T47D (cell line): ENCODE measurements at regions not wholly inside any gene's neighbourhood (a gene's known extent, or its start where the extent isn't known, plus 50 kb on each side); places are given as distances from the start of the nearest gene placed in this dataset.

Source experiments
- DNase-seq, 2 experiments: peaks; one replicate each; pipeline versions ENCODE4 v3.0.0 to v3.0.0-alpha.2; 2011 to 2012; ENCODE audit warnings: low read depth in 1 of 2, low spot score in 1 of 2
- JUND ChIP-seq: IDR thresholded peaks from 2 replicates; pipeline ENCODE4 v1.6.1; 2012; ENCODE audit warnings: low read depth
- in situ Hi-C: cut with HindIII; loops from 2 replicates; pipeline ENCODE4 v1.10.0; 2016; ENCODE audit warnings: low sequenced_read_pairs, low pct_unique_long_range_greater_than_20kb

GRCh38 chr11:69230856-69231425 lies 63.0 kb upstream of the MYEOV start:
- in situ Hi-C loops: no loop called here
- no peak for DNase-seq
- TF ChIP-seq JUND: no peak

GRCh38 chr11:69231466-69232018 lies 62.4 kb upstream of the MYEOV start:
- in situ Hi-C loops: no loop called here
- no peak for TF ChIP-seq JUND
- DNase-seq: peak in 1 of 2 experiments; percentile 35

GRCh38 chr11:69232821-69233743 lies 60.9 kb upstream of the MYEOV start:
- in situ Hi-C loops: no loop called here
- no peak for DNase-seq
- no peak for TF ChIP-seq JUND

- no peak for TF ChIP-seq JUND
- no peak for DNase-seq
- in situ Hi-C loops: no loop called here
These were observed 60.0 kb upstream of the MYEOV start for GRCh38 chr11:69233744-69234570.

- DNase-seq: peak in 1 of 2 experiments; percentile 20
- TF ChIP-seq JUND: no peak
- in situ Hi-C loops: no loop called here
These were observed 58.9 kb upstream of the MYEOV start for GRCh38 chr11:69234740-69235710.

GRCh38 chr11:69238573-69239351 lies 55.2 kb upstream of the MYEOV start:
- DNase-seq: no peak
- in situ Hi-C loops: no loop called here
- no peak for TF ChIP-seq JUND

- no peak for TF ChIP-seq JUND
- in situ Hi-C loops: no loop called here
- no peak for DNase-seq
These were observed 54.3 kb upstream of the MYEOV start for GRCh38 chr11:69239641-69240040.

- no peak for TF ChIP-seq JUND
- peak in 1 of 2 experiments; percentile 76 for DNase-seq
- in situ Hi-C loops: no loop called here
These were observed 53.5 kb upstream of the MYEOV start for GRCh38 chr11:69240332-69241074.

- no peak for DNase-seq
- in situ Hi-C loops: no loop called here
These were observed 52.7 kb upstream of the MYEOV start for GRCh38 chr11:69241075-69241740.

GRCh38 chr11:69241844-69242243 lies 52.1 kb upstream of the MYEOV start:
- no peak for TF ChIP-seq JUND
- no peak for DNase-seq
- in situ Hi-C loops: no loop called here

More at GRCh38 chr11:69241075-69241740, 52.7 kb upstream of the MYEOV start:
- TF ChIP-seq JUND: no peak
